ENCODE measurements at regions not wholly inside any gene's neighbourhood (a gene's known extent, or its start where the extent isn't known, plus 50 kb on each side); places are given as distances from the start of the nearest gene placed in this dataset.

DNA sequence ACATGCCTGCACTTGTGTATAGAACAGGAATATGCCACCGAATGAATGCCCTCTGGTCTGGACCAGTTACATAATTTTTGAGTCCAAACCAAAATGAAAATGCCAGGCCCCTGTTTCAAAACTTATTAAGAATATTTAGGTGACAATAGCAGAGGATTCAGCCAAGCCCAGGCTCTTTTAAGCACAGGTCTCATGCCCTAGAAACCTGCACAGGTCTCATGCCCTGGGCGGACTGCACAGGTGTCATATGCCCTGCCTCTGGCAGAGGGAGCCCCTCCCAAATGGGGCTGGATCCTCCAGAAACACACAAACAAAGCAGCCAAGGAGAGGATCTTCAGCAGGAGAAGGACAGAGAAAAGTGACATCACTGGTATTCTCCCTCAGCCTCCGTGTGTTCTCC lies 605.4 kb upstream of the NRP1 start:
- no peak for TF ChIP-seq POLR2A (IDR thresholded peaks at IDR 0.05)
- TF ChIP-seq, protein P1, sequence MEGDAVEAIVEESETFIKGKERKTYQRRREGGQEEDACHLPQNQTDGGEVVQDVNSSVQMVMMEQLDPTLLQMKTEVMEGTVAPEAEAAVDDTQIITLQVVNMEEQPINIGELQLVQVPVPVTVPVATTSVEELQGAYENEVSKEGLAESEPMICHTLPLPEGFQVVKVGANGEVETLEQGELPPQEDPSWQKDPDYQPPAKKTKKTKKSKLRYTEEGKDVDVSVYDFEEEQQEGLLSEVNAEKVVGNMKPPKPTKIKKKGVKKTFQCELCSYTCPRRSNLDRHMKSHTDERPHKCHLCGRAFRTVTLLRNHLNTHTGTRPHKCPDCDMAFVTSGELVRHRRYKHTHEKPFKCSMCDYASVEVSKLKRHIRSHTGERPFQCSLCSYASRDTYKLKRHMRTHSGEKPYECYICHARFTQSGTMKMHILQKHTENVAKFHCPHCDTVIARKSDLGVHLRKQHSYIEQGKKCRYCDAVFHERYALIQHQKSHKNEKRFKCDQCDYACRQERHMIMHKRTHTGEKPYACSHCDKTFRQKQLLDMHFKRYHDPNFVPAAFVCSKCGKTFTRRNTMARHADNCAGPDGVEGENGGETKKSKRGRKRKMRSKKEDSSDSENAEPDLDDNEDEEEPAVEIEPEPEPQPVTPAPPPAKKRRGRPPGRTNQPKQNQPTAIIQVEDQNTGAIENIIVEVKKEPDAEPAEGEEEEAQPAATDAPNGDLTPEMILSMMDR (IDR thresholded peaks at IDR 0.05), result no peak

Data from right lobe of liver (tissue), 4 donors.